ENCODE measurements at regions not wholly inside any gene's neighbourhood (a gene's known extent, or its start where the extent isn't known, plus 50 kb on each side); places are given as distances from the start of the nearest gene placed in this dataset.

GRCh38 chr3:72067721-72068120 is 282.8 kb upstream of the PROK2 start:
- no peak for TF ChIP-seq CTCF (IDR thresholded peaks at IDR 0.05; ENCODE audit: insufficient read depth, low read length, poor library complexity, severe bottlenecking)
- TF ChIP-seq EZH2phosphoT487 (conservative IDR thresholded peaks at IDR 0.05; ENCODE audit: low read length): no peak

All from SU-DHL-6 (cell line).